Trophoblast cell (in vitro differentiated cells and primary cell): ENCODE measurements at regions not wholly inside any gene's neighbourhood (a gene's known extent, or its start where the extent isn't known, plus 50 kb on each side); places are given as distances from the start of the nearest gene placed in this dataset.
A peak's percentile ranks its signal among the peaks of the same experiment; 100 is the strongest.

ENCODE experiments used
- DNase-seq, 2 donors: peaks; one replicate each; pipeline ENCODE4 v3.0.0-alpha.2; 2016
- H2AFZ ChIP-seq: 2 replicates; pipeline ENCODE4 v1.6.1; 2013; ENCODE audit warnings: low read length, moderate library complexity, mild to moderate bottlenecking; ENCODE audit not compliant: insufficient read depth, poor library complexity
- H2AK5ac ChIP-seq: 2 replicates; pipeline ENCODE4 v1.6.1; 2013; ENCODE audit warnings: mild to moderate bottlenecking, low read length
- H2BK120ac ChIP-seq: 2 replicates; pipeline ENCODE4 v1.6.1; 2013; ENCODE audit warnings: low read length, mild to moderate bottlenecking, moderate library complexity; ENCODE audit not compliant: insufficient read depth, poor library complexity
- H2BK12ac ChIP-seq: 2 replicates; pipeline ENCODE4 v1.6.1; 2013; ENCODE audit warnings: mild to moderate bottlenecking, low read length, moderate library complexity
- H2BK5ac ChIP-seq: 2 replicates; pipeline ENCODE4 v1.6.1; 2013; ENCODE audit warnings: low read length, low read depth, moderate library complexity, mild to moderate bottlenecking; ENCODE audit not compliant: poor library complexity
- H3K14ac ChIP-seq: 2 replicates; pipeline ENCODE4 v1.6.1; 2013; ENCODE audit warnings: mild to moderate bottlenecking, low read length
- H3K18ac ChIP-seq: 2 replicates; pipeline ENCODE4 v1.6.1; 2013; ENCODE audit warnings: mild to moderate bottlenecking, low read length
- H3K23ac ChIP-seq: 2 replicates; pipeline ENCODE4 v1.6.1; 2013; ENCODE audit warnings: low read length
- H3K27ac ChIP-seq: 2 replicates; pipeline ENCODE4 v1.5.1; 2013; ENCODE audit warnings: low read depth, mild to moderate bottlenecking, inconsistent platforms, low read length, moderate library complexity
- H3K27me3 ChIP-seq: 2 replicates; pipeline ENCODE4 v1.6.1; 2013; ENCODE audit warnings: inconsistent platforms, mild to moderate bottlenecking, low read length, moderate library complexity; ENCODE audit not compliant: insufficient read depth
- H3K36me3 ChIP-seq, 2 experiments: 1 replicate in 1 of 2; 2 replicates in 1 of 2; pipeline ENCODE4 v1.6.1; 2013; ENCODE audit warnings: low read length in 2 of 2, mild to moderate bottlenecking in 2 of 2, moderate library complexity in 1 of 2; ENCODE audit not compliant: insufficient read depth in 2 of 2, control insufficient read depth in 1 of 2
- H3K4ac ChIP-seq: 2 replicates; pipeline ENCODE4 v1.6.1; 2013; ENCODE audit warnings: low read depth, mild to moderate bottlenecking, low read length, moderate library complexity
- H3K4me1 ChIP-seq, 2 experiments: 1 replicate in 1 of 2; 2 replicates in 1 of 2; pipeline ENCODE4 v1.6.1; 2013; ENCODE audit warnings: low read length in 2 of 2, mild to moderate bottlenecking in 2 of 2, moderate library complexity in 1 of 2; ENCODE audit not compliant: insufficient read depth in 2 of 2, control insufficient read depth in 1 of 2
- H3K4me2 ChIP-seq: 2 replicates; pipeline ENCODE4 v1.6.1; 2013; ENCODE audit warnings: inconsistent platforms, mild to moderate bottlenecking, low read length, moderate library complexity
- H3K4me3 ChIP-seq: 2 replicates; pipeline ENCODE4 v1.5.1; 2013; ENCODE audit warnings: mild to moderate bottlenecking, low read depth, low read length, inconsistent platforms
- H3K79me1 ChIP-seq: one replicate; pipeline ENCODE4 v1.6.1; 2013; ENCODE audit warnings: low read length
- H3K79me2 ChIP-seq: 2 replicates; pipeline ENCODE4 v1.6.1; 2013; ENCODE audit warnings: low read length, mild to moderate bottlenecking; ENCODE audit not compliant: control insufficient read depth, insufficient read depth, poor library complexity
- H3K9ac ChIP-seq: 2 replicates; pipeline ENCODE4 v1.6.1; 2013; ENCODE audit warnings: mild to moderate bottlenecking, low read length
- H3K9me3 ChIP-seq: 2 replicates; pipeline ENCODE4 v1.6.1; 2013; ENCODE audit warnings: low read depth, mild to moderate bottlenecking, control low read depth, inconsistent platforms, low read length; ENCODE audit not compliant: insufficient read depth
- H4K12ac ChIP-seq: 2 replicates; pipeline ENCODE4 v1.6.1; 2013; ENCODE audit warnings: low read depth, mild to moderate bottlenecking, low read length, moderate library complexity
- H4K8ac ChIP-seq: 2 replicates; pipeline ENCODE4 v1.6.1; 2013; ENCODE audit warnings: low read depth, mild to moderate bottlenecking, low read length, moderate library complexity
- H4K91ac ChIP-seq: one replicate; pipeline ENCODE4 v1.6.1; 2013; ENCODE audit warnings: low read depth, mild to moderate bottlenecking, low read length, moderate library complexity
- WGBS: extraction: QIAGEN DNeasy Blood & Tissue Kit; methylation state at CpG from one replicate; pipeline ENCODE4 v1.1.7; 2013; ENCODE audit warnings: missing lambda C conversion rate; ENCODE audit not compliant: insufficient read length, insufficient coverage; ENCODE audit errors: extremely low coverage; 5-methylcytosine and 5-hydroxymethylcytosine counted together

- no peaks in the 10 kb centered on the region for H3K36me3 ChIP-seq
- no peaks in the 10 kb centered on the region for H3K9me3 ChIP-seq
- H2AK5ac ChIP-seq: no peak overlapping the region
- H3K27ac ChIP-seq: no peak overlapping the region
- H3K79me2 ChIP-seq: no peaks in the 10 kb centered on the region
- no peak overlapping the region for H3K14ac ChIP-seq
- no peak overlapping the region for H4K8ac ChIP-seq
- no CpG with 5 or more reads among the region's 4 CpGs for WGBS
- H2BK12ac ChIP-seq: no peak overlapping the region
- DNase-seq: no peak
- H3K79me1 ChIP-seq: no peaks in the 10 kb centered on the region
- H2BK120ac ChIP-seq: no peak overlapping the region
- H3K18ac ChIP-seq: no peak overlapping the region
- H2AFZ ChIP-seq: no peak overlapping the region
- H3K4me1 ChIP-seq: no peaks in the 10 kb centered on the region
- no peak overlapping the region for H3K4me3 ChIP-seq
- no peak overlapping the region for H3K23ac ChIP-seq
- H4K12ac ChIP-seq: no peak overlapping the region
- H3K27me3 ChIP-seq: no peaks in the 10 kb centered on the region
- no peak overlapping the region for H3K9ac ChIP-seq
- H4K91ac ChIP-seq: no peak overlapping the region
- H2BK5ac ChIP-seq: no peak overlapping the region
- no peak overlapping the region for H3K4ac ChIP-seq
- no peak overlapping the region for H3K4me2 ChIP-seq
These were observed 583.9 kb downstream of the SEMA5A start for GRCh38 chr5:8961956-8962355.

DNA sequence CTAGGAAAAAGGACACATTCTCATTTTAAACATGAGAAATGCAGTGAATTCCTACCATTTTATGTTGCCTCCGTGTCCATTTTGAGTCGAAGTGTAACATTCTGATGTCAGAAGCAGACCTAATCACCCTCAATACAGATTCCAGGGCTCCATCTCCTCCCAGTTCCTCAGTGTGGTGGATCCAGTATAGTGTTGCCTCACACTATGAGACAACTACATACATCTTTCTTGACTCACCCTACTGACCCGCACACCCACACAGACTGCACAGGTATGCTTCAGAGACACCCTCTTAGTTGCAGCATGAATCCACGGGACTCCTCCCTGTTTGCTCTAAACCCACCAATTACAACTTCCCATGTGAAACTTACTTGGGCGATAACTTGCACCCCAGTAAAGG, 564.9 kb downstream of the SEMA5A start:
- H3K18ac ChIP-seq: no peak overlapping the region

DNA sequence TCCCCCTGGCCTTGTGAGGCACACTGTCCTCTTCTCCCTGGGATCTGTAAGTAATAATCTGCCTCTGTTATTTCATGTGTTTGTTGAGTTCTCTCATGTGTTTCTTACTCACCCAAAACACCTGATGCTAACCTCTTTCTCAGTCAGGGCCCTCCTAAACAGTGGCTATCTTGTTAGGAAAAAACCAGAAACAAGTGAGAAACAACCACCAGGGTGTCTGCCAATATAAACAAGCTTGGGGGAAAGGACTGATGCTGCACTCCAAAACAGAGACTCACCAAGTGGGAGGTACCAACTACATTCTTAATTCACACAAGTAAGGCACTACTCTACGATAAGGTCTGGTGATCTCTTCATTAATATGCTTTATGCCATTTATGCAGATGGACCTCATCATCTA, 564.4 kb downstream of the SEMA5A start:
- no peak overlapping the region for H3K18ac ChIP-seq
- H4K8ac ChIP-seq: no peak overlapping the region
- H2BK5ac ChIP-seq: no peak overlapping the region
- H3K14ac ChIP-seq: no peak overlapping the region
- H2AK5ac ChIP-seq: no peak overlapping the region
- DNase-seq: peak in 1 of 2 donors; percentile 12
- no peak overlapping the region for H3K27ac ChIP-seq
- no peak overlapping the region for H4K12ac ChIP-seq
- no peak overlapping the region for H2BK12ac ChIP-seq
- H3K4me1 ChIP-seq: no peaks in the 10 kb centered on the region
- H3K27me3 ChIP-seq: no peaks in the 10 kb centered on the region
- no peaks in the 10 kb centered on the region for H3K79me2 ChIP-seq
- H3K4me3 ChIP-seq: no peak overlapping the region
- no peak overlapping the region for H3K4me2 ChIP-seq
- H3K36me3 ChIP-seq: no peaks in the 10 kb centered on the region
- no peak overlapping the region for H3K4ac ChIP-seq
- H2BK120ac ChIP-seq: no peak overlapping the region
- WGBS: no CpG with 5 or more reads among the region's 1 CpG
- no peak overlapping the region for H2AFZ ChIP-seq
- H3K23ac ChIP-seq: no peak overlapping the region
- no peak overlapping the region for H3K9ac ChIP-seq
- H3K9me3 ChIP-seq: no peaks in the 10 kb centered on the region
- H3K79me1 ChIP-seq: no peaks in the 10 kb centered on the region
- no peak overlapping the region for H4K91ac ChIP-seq

More for the DNA sequence above, 564.9 kb downstream of the SEMA5A start:
- Histone ChIP-seq H3K23ac (no peak overlapping the region), H3K4me3 (no peak overlapping the region), H3K4me2 (no peak overlapping the region), H3K4me1 (no peaks in the 10 kb centered on the region), H2BK5ac (no peak overlapping the region), H2BK12ac (no peak overlapping the region), H4K91ac (no peak overlapping the region), H4K12ac (no peak overlapping the region), H3K9ac (no peak overlapping the region), H2AK5ac (no peak overlapping the region), H3K4ac (no peak overlapping the region), H3K14ac (no peak overlapping the region), H4K8ac (no peak overlapping the region), H3K27ac (no peak overlapping the region), H2AFZ (no peak overlapping the region), H3K9me3 (no peaks in the 10 kb centered on the region), H2BK120ac (no peak overlapping the region), H3K27me3 (no peaks in the 10 kb centered on the region), H3K36me3 (no peaks in the 10 kb centered on the region), H3K79me2 (no peaks in the 10 kb centered on the region), H3K79me1 (no peaks in the 10 kb centered on the region)
- peak; percentile 73 to 80 for DNase-seq
- WGBS: no CpG with 5 or more reads among the region's 5 CpGs

DNA sequence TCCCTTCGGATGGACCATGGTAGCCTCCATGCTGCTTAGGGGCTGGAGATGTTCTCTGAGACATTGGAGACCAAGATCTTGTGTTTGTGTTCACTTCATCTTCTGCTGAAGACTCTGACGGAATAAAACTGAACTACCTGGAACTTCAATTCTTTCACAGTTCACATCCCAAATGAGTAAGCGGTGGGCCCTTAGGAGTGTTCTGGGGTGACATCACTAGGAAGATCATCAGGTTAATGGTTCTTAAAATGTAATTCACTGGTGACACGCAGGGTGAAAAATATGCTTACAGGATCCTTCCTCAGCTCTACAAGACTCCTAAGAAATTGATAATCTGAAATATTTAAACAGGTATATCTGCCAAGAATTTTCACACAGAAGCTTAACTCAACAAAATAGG, 561.5 kb downstream of the SEMA5A start:
- Histone ChIP-seq H3K9ac (no peak overlapping the region), H3K9me3 (no peaks in the 10 kb centered on the region)
- no CpG with 5 or more reads among the region's 4 CpGs for WGBS

More for the DNA sequence above, 561.5 kb downstream of the SEMA5A start:
- Histone ChIP-seq H4K91ac (no peak overlapping the region), H3K79me2 (no peaks in the 10 kb centered on the region), H3K79me1 (no peaks in the 10 kb centered on the region), H2AFZ (no peak overlapping the region), H3K4me2 (no peak overlapping the region), H3K4me3 (no peak overlapping the region), H3K36me3 (no peaks in the 10 kb centered on the region), H2BK12ac (no peak overlapping the region), H2BK5ac (no peak overlapping the region), H3K4me1 (no peaks in the 10 kb centered on the region), H3K27ac (no peak overlapping the region), H2BK120ac (no peak overlapping the region), H3K23ac (no peak overlapping the region), H3K18ac (no peak overlapping the region), H2AK5ac (no peak overlapping the region), H3K4ac (no peak overlapping the region), H3K27me3 (no peaks in the 10 kb centered on the region), H4K8ac (no peak overlapping the region), H3K14ac (no peak overlapping the region), H4K12ac (no peak overlapping the region)
- no peak for DNase-seq
